Natural killer cell treated with Interleukin-12 subunit alpha and Interleukin-12 subunit beta and Interleukin-15 and Interleukin-18, amount 100 ng/mL, for 72 hours (primary cell): ENCODE measurements at regions not wholly inside any gene's neighbourhood (a gene's known extent, or its start where the extent isn't known, plus 50 kb on each side); places are given as distances from the start of the nearest gene placed in this dataset.
A peak's percentile ranks its signal among the peaks of the same experiment; 100 is the strongest.

Source experiments
- ATAC-seq, 2 donors: fragments of 150-1000 bp; cut with Tn5 transposase in 1 of 2; sonication (Bioruptor Pico), chemical (Tn5 transposase) in 1 of 2; 2 replicates each; pipeline ENCODE4 v1.10.0; 2021
- DNase-seq: peaks from one replicate; pipeline ENCODE4 v3.0.0; 2022; ENCODE audit warnings: low spot score
- H3K27ac Mint-ChIP-seq, 2 donors: 1 replicate in 1 of 2; 2 replicates in 1 of 2; pipeline ENCODE4 v1.8.0; 2022; ENCODE audit warnings: mixed read lengths in 2 of 2, mild to moderate bottlenecking in 1 of 2, moderate library complexity in 1 of 2
- H3K27me3 Mint-ChIP-seq, 2 donors: 1 replicate in 1 of 2; 2 replicates in 1 of 2; pipeline ENCODE4 v1.8.0; 2022; ENCODE audit warnings: mixed read lengths in 2 of 2
- H3K36me3 Mint-ChIP-seq: one replicate; pipeline ENCODE4 v1.8.0; 2022; ENCODE audit warnings: mixed read lengths
- H3K4me1 Mint-ChIP-seq, 2 donors: 1 replicate in 1 of 2; 2 replicates in 1 of 2; pipeline ENCODE4 v1.8.0; 2022; ENCODE audit warnings: low read depth in 2 of 2, mixed read lengths in 2 of 2, mild to moderate bottlenecking in 1 of 2
- H3K4me3 Mint-ChIP-seq: one replicate; pipeline ENCODE4 v1.8.0; 2022; ENCODE audit warnings: mixed read lengths
- H3K9me3 Mint-ChIP-seq: 2 replicates; pipeline ENCODE4 v1.8.0; 2022; ENCODE audit warnings: mixed read lengths

- peaks cover 30 to 37% of the 10 kb centered on the region in 2 donors for H3K4me1 Mint-ChIP-seq
- ATAC-seq (peak; percentile 84 to 95), DNase-seq (peak; percentile 61)
- H3K36me3 Mint-ChIP-seq = peaks cover 37% of the 10 kb centered on the region
- peak overlapping the region; percentile 69 for H3K4me3 Mint-ChIP-seq
- peak overlapping the region; percentile 72 to 86 for H3K27ac Mint-ChIP-seq
- H3K27me3 Mint-ChIP-seq = no peaks in the 10 kb centered on the region
- peaks cover 7% of the 10 kb centered on the region for H3K9me3 Mint-ChIP-seq
These were observed 66.2 kb downstream of the PTGER2 start for GRCh38 chr14:52380294-52380693.
